Inflammatory macrophage treated with lipopolysaccharide for 4 hours (primary cell): ENCODE measurements at regions not wholly inside any gene's neighbourhood (a gene's known extent, or its start where the extent isn't known, plus 50 kb on each side); places are given as distances from the start of the nearest gene placed in this dataset.
A peak's percentile ranks its signal among the peaks of the same experiment; 100 is the strongest.
"Not testable (repeated sequence)": the region's sequence is repeated elsewhere in the genome, so short reads cannot be mapped to it uniquely, and the experiment has no call there.

Experiments
- DNase-seq: peaks from one replicate; pipeline ENCODE4 v3.0.0-alpha.2; 2020

DNA sequence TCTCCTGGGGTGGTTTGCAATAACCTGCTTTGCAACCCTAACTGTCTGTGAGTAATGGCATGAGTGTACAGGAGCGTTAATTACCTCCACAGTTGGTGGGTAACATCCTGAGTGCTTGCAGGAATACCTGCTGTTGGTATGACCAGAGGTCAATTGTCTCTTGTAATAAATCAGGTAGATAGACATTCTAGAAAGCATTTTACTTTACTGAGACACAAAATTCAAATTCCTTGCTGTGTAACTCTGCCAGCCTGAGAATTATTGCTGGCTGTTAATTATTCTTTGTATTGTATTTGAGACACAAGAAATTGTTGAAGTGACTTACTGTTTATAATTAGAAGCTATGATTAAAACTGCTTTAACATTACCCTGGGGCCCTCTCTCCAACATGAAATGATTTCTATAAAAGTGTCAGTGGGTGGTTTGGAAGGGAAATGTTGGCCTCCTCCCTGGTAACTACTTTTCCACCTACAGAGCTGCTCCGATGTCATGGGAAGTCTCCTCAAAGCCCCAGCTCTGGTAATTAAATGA lies 150.8 kb upstream of the ADCY2 start:
- no peak for DNase-seq

- DNase-seq, result peak; percentile 0
Measured at GRCh38 chr5:7246287-7246686, 149.7 kb upstream of the ADCY2 start.

DNA sequence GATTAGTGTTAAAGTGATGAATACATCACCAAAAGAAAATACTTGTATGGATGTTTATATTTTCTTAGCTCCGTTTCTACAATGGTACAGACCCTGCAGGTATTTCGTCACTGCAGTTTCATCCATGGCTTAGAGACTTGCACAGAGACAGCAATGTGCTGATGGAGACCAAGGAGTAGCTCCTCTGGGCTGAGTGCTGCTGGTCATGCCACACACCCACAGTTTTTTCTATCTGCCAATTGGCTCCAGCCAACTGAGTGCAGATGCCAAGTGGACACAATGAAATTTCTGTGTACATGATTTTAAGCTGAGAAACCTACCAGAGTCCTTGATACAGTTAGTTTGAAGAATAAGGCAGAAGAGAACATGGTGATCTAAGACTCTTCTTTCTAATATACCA lies 145.9 kb upstream of the ADCY2 start:
- no peak for DNase-seq

GRCh38 chr5:7250611-7251010 lies 145.3 kb upstream of the ADCY2 start:
- peak; percentile 33 for DNase-seq

GRCh38 chr5:7251132-7251531 lies 144.8 kb upstream of the ADCY2 start:
- peak; percentile 66 for DNase-seq

- DNase-seq, result peak; percentile 32
Measured at GRCh38 chr5:7261049-7261448, 134.9 kb upstream of the ADCY2 start.

DNA sequence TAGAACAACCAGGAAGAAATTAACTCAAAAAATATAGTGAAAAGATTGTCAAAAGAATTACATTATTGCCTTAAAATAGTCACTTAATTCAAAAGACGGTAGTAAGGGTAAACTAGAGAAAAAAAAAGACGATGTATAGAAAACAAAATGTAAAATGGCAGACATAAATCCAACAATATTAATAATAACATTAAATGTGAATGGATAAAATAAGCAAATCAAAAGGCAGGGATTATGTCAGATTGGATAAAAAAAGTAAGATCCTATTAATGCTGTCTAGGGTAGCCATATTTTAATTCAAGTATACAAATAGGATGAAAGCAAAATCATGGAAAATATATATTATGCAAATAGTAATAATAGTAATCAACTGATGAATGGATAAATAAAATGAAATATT lies 134.0 kb upstream of the ADCY2 start:
- no peak for DNase-seq

DNA sequence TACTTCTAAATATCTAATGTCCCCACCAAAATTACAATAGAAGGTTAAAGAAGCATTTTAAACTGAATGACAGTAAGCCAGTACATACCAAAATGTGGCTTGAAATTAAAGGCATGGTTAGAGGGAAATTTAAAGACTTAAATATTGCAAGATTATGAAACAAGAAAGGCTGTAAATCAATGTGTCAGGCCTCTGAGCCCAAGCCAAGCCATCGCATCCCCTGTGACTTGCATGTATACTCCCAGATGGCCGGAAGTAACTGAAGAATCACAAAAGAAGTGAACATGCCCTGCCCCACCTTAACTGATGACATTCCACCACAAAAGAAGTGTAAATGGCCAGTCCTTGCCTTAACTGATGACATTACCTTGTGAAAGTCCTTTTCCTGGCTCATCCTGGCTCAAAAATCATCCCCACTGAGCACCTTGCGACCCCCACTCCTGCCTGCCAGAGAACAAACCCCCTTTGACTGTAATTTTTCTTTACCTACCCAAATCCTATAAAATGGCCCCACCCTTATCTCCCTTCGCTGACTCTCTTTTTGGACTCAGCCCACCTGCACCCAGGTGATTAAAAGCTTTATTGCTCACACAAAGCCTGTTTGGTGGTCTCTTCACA lies 132.4 kb upstream of the ADCY2 start:
- not testable (repeated sequence) for DNase-seq

DNA sequence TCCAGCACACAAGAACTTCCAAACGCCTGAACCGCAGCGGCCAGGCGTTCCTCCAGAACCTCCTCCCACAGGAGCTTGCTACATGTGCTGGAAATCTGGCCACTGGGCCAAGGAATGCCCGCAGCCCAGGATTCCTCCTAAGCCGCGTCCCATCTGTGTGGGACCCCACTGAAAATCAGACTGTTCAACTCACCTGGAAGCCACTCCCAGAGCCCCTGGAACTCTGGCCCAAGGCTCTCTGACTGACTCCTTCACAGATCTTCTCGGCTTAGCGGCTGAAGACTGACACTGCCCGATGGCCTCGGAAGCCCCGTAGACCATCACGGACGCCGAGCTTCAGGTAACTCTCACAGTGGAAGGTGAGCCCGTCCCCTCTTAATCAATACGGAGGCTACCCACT lies 130.2 kb upstream of the ADCY2 start:
- not testable (repeated sequence) for DNase-seq

GRCh38 chr5:7268722-7269121 lies 127.2 kb upstream of the ADCY2 start:
- DNase-seq, result not testable (repeated sequence)

DNA sequence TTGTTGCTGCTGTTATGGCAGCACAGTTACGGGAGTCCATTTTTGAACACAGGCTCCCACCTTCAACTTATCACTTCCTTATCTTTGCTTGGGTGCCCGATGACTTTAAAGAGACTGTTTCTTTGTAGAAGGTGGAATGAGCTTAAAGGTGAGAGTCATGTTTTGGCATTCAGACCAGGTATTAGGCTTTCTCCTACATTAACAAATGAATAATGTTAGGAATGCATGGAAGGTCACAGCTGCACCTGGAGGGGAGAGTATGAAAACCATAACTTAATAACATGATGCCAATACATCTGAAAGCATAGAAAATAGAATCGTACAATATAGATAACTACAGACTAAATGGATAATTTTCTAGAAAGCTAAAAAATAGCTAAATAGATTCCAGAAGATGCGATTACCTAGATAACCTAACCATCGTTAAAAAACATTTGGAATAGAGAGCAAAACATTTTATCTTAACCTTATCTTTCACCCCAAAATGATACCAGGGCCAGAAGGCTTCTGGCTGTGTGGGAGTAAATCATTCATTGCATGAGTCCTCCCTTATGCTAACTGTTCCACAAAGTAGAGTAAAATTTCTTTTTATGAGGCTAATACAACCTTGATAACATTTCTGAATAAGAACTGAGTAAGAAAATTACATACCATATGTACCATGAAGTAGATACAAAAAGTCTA lies 126.2 kb upstream of the ADCY2 start:
- no peak for DNase-seq

- DNase-seq, result no peak
Measured at GRCh38 chr5:7271435-7272084, 124.4 kb upstream of the ADCY2 start.

DNA sequence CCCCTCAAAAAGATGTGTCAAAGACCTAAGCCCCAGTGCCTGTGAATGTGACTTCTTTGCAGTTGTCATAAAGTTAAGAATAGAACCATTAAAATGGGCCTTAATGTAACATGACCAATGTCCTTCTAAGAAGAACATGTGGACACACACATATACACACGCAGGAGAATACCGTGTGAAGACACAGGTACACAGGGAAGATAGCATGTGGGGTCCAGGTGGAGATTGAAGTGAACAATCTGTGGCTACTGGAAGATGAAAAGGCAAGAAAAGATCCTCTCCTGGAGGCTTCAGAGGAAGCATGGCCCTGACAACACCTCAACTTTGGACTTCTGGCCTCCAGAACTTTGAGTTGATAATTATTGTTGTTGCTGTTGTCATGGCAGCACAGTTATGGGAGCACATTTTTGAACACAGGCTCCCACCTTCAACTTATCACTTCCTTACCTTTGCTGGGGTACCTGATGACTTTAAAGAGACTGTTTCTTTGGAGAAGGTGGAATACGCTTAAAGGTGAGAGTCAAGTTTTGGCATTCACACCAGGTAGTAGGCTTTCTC lies 123.5 kb upstream of the ADCY2 start:
- no peak for DNase-seq

DNA sequence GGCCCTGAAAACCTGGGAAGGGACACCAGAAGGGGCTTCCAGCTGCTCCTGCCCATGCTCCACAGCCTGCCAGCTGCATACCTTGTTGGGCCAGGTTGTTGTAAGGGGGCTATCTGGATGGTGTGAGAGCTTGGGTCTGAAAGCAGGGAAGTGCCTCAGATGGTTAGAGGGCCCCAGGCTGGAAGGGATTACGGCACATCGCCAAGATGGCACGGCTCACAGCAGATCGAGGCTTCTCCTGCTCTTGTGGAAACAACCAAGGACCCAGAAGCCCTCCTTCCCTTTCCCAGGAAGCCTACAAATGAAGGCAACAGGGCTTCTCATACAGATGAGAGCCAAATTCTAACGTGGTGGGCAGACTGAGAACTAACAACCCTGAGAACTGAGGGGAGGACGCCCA lies 121.7 kb upstream of the ADCY2 start:
- DNase-seq, result no peak

- not testable (repeated sequence) for DNase-seq
Measured at GRCh38 chr5:7289634-7290033, 106.3 kb upstream of the ADCY2 start.

- not testable (repeated sequence) for DNase-seq
Measured at GRCh38 chr5:7297821-7298220, 98.1 kb upstream of the ADCY2 start.

DNA sequence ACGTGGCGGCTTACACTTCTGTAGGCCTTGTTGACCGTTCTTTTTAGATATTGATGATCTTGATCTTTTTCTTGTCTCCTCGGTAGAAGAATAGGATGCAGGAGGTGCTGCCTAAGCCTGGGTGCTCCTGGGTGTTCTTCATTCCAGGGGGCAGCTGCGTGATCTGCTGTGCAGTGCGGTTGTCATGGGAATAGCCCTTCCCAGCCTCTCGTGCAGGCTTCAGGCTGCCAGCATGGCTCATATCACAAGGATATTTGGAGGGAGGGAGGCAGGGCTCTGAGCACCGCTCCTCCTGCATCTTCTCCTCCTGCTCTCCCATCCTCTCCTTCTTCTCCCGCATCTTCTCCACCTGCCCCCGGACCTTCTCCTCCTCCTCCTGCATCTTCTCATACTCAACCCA lies 96.2 kb upstream of the ADCY2 start:
- DNase-seq, result not testable (repeated sequence)

DNA sequence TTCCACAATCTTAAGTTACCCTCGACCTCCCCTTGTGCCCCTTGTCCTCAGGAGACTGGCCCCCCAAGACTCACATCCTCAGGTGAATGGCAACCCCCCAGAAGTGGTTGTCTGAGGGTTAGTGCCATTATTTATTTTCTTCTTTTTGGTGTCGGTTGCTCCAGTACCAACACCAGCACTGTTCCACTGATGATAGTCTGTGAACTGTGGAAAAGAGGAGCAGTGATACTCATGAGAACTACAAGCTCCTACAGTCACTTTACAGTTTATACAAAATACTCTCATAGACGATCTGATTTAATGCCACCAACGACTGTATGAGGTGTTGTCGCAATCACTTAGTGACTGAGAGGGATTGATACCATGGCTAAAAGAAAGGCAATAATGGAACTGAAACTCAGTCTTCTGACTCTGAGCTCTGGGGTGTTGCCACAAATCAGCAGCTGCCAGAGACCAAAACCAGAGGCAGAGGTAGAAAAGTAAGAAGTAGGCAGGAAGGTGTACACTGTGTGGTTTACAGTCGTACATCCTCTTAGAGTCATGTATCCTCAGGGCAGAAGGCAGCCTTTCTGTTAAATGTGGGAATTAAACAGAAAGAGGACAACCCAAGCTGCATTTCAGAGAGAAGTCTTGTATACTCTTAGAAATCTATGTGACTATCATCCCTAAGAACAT lies 90.8 kb upstream of the ADCY2 start:
- DNase-seq, result not testable (repeated sequence)

DNA sequence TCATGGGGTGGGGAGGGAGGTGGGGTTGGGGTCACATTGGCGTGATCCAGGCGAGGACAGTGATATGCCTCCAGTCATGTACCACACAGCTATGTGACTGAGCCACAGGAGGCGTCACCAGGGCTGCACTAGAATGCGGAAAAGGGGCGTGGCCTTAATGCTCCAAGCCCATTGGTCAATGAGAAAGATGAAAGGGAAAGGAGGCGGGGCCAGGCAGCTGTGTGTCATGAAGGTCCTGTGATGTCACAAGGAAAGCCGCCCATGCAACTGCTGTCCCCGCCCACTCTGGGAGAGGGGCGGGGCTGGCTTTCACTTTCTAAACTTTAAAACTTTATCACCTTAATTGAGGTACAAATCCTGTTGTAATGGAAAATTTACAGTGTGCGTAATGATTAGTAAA lies 89.4 kb upstream of the ADCY2 start:
- DNase-seq, result peak; percentile 7

DNA sequence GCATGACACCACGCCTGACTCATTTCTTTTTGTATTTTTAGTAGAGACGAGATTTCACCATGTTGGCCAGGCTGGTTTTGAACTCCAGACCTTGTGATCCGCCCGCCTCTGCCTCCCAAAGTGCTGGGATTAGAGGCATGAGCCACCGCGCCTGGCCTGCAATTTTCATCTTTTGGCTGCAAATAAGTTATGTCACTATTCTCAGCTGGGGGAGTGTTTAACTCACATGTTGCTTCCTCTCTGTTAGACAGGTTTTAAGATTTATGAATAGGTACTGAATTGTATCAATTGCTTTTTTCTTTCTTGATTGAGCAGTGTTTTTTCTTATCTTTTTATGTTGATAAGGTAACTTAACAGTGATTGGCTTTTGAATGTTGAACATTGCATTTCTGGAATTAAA lies 88.2 kb upstream of the ADCY2 start:
- not testable (repeated sequence) for DNase-seq

DNA sequence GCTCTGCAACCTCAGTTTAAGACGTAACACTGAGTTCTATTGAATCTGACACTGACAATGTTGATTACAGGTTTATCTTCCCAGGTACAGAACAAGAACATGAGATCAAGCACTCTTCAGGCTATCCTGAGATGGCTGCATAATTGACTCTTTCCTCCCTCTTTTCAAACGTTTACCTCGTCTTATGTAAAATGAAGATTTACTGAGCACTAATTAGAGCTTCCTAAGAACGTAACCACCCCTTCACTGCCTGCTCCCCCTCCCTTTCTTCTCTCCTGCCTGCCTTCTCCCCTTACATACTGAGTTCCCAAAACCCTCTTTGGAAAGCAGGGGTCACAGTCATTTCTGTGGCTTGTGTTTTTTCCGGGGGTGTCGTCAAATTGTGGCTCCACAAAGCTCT lies 86.2 kb upstream of the ADCY2 start:
- DNase-seq, result not testable (repeated sequence)

- DNase-seq, result not testable (repeated sequence)
Measured at GRCh38 chr5:7310656-7311055, 85.3 kb upstream of the ADCY2 start.

DNA sequence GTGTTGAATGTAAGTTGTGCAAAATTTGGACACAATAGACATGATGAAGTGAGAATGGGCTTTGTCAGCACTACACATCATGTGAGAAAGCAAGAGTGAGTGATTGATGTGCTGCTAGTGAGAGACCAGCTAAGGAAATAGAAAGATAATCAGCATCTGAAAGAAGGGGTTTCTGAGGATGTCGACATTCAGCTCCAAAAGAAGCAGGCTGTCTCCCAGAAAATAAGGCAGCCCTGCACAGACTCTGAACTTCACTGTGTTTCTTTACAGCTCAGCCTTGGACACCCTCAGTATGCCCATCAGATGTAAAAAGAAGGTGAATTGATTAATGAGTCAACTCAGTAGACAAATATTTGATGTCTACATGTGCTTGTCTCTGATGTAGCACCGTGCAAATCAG lies 80.8 kb upstream of the ADCY2 start:
- DNase-seq, result no peak
